HCT116 (cell line): ENCODE measurements at regions not wholly inside any gene's neighbourhood (a gene's known extent, or its start where the extent isn't known, plus 50 kb on each side); places are given as distances from the start of the nearest gene placed in this dataset.

Experiments used
- ATAC-seq: fragments of 200-7000 bp; cut with Tn5 transposase; 2 replicates; pipeline ENCODE4 v1.9.1; 2020; ENCODE audit warnings: mild to moderate bottlenecking, moderate library complexity
- BruUV-seq: library from RNA; stranded (reverse); fragments of 400-500 nt; replicated peaks from 2 replicates; lab custom pipeline; 2021; lab: Mats Ljungman, UMichigan
- CTCF ChIA-PET: fragments of 300-600 bp; sonication (Branson Sonifier 250); formaldehyde crosslinking; loops from one replicate; lab custom pipeline; 2021; ENCODE audit warnings: antibody characterized with exemption; lab: Charles Lee
- POLR2A ChIA-PET: fragments of 300-600, 350-600 bp; sonication (Branson Sonifier 250); formaldehyde crosslinking; loops from one replicate; lab custom pipeline; 2021; ENCODE audit warnings: antibody characterized with exemption; lab: Charles Lee
- RAD21 ChIA-PET, 2 experiments: fragments of 300-600 bp; sonication (Branson Sonifier 250); formaldehyde crosslinking; loops; one replicate each; lab custom pipeline; 2023; ENCODE audit warnings: low total read pairs in 2 of 2; ENCODE audit not compliant: uncharacterized antibody in 2 of 2, unreplicated experiment in 2 of 2, low non-redundant PET in 1 of 2; lab: Charles Lee
- DNase-seq: peaks from one replicate; pipeline ENCODE4 v3.0.0-alpha.2; 2010; ENCODE audit warnings: low read depth, low spot score
- H2AFZ ChIP-seq: fragments of 200-600 bp; shearing (Covaris generic), sonication (generic); 2 replicates; pipeline ENCODE4 v1.6.1; 2017; ENCODE audit warnings: low read depth, mixed run types, mixed read lengths, antibody characterized with exemption, low read length; ENCODE audit not compliant: poor library complexity, severe bottlenecking
- H3K27ac ChIP-seq: 2 replicates; pipeline ENCODE4 v1.5.1; 2012; ENCODE audit warnings: low read depth, low read length
- H3K27me3 ChIP-seq: fragments of 200-600 bp; sonication (generic); 2 replicates; pipeline ENCODE4 v1.6.1; 2016; ENCODE audit warnings: mixed run types, low read length, mixed read lengths; ENCODE audit not compliant: insufficient read depth
- H3K36me3 ChIP-seq, 2 experiments: fragments of 200-500 bp in 1 of 2; fragments of 200-600 bp in 1 of 2; sonication (Bioruptor generic) in 1 of 2; sonication (generic) in 1 of 2; 2 replicates each; pipeline versions ENCODE4 v1.5.1 to v1.6.1; 2014 to 2016; ENCODE audit warnings: low read length in 2 of 2, inconsistent platforms in 1 of 2, mixed read lengths in 1 of 2, mixed run types in 1 of 2; ENCODE audit not compliant: insufficient read depth in 2 of 2, control insufficient read depth in 1 of 2
- H3K4me1 ChIP-seq, 2 experiments: fragments of 200-600 bp in 1 of 2; sonication (generic) in 1 of 2; 2 replicates each; pipeline versions ENCODE4 v1.5.1 to v1.6.1; 2012 to 2017; ENCODE audit warnings: low read length in 2 of 2, inconsistent platforms in 1 of 2, mild to moderate bottlenecking in 1 of 2, mixed read lengths in 1 of 2, mixed run types in 1 of 2, moderate library complexity in 1 of 2; ENCODE audit not compliant: insufficient read depth in 2 of 2, control insufficient read depth in 1 of 2
- H3K4me2 ChIP-seq: fragments of 200-600 bp; sonication (generic); 2 replicates; pipeline ENCODE4 v1.6.1; 2017; ENCODE audit warnings: mixed run types, low read length, mixed read lengths
- H3K4me3 ChIP-seq, 2 experiments: fragments of 200-600 bp in 1 of 2; sonication (generic) in 1 of 2; replicated peaks in 1 of 2; 2 replicates each; pipeline ENCODE4 v1.5.1; 2011 to 2016; ENCODE audit warnings: low read length in 2 of 2, control low read depth in 1 of 2, low read depth in 1 of 2, mild to moderate bottlenecking in 1 of 2, mixed read lengths in 1 of 2, mixed run types in 1 of 2
- H3K79me2 ChIP-seq: fragments of 200-600 bp; sonication (generic); 2 replicates; pipeline ENCODE4 v1.6.1; 2017; ENCODE audit warnings: mild to moderate bottlenecking, mixed run types, low read length, moderate library complexity, mixed read lengths; ENCODE audit not compliant: insufficient read depth
- H3K9ac ChIP-seq: fragments of 200-600 bp; sonication (generic); 2 replicates; pipeline ENCODE4 v1.6.1; 2016; ENCODE audit warnings: low read length, mixed read lengths
- H3K9me2 ChIP-seq: fragments of 200-600 bp; sonication (generic), shearing (Covaris generic); 2 replicates; pipeline ENCODE4 v1.6.1; 2017; ENCODE audit warnings: mixed run types, mild to moderate bottlenecking, moderate library complexity; ENCODE audit not compliant: insufficient read depth
- H3K9me3 ChIP-seq, 2 experiments: fragments of 200-500 bp in 1 of 2; fragments of 200-600 bp in 1 of 2; sonication (Bioruptor generic) in 1 of 2; sonication (generic) in 1 of 2; 2 replicates each; pipeline ENCODE4 v1.6.1; 2014 to 2017; ENCODE audit warnings: low read length in 2 of 2, mixed read lengths in 2 of 2, inconsistent platforms in 1 of 2, low read depth in 1 of 2, mild to moderate bottlenecking in 1 of 2, mixed run types in 1 of 2, moderate library complexity in 1 of 2; ENCODE audit not compliant: control insufficient read depth in 1 of 2, insufficient read depth in 1 of 2
- H4K20me1 ChIP-seq: fragments of 200-600 bp; sonication (generic), shearing (Covaris generic); 2 replicates; pipeline ENCODE4 v1.6.1; 2017; ENCODE audit warnings: mixed run types, mild to moderate bottlenecking, moderate library complexity; ENCODE audit not compliant: insufficient read depth
- ELF1 ChIP-seq: IDR thresholded peaks from 2 replicates; pipeline ENCODE4 v1.6.1; 2012; ENCODE audit warnings: low read depth, borderline replicate concordance
- EZH2 ChIP-seq: fragments of 200-600 bp; sonication (generic); IDR thresholded peaks from 2 replicates; pipeline ENCODE4 v1.6.1; 2017; ENCODE audit warnings: antibody characterized with exemption, mixed run types
- EZH2phosphoT487 ChIP-seq: fragments of 200-600 bp; IDR thresholded peaks from 2 replicates; pipeline ENCODE4 v1.6.1; 2018; ENCODE audit warnings: antibody characterized with exemption, borderline replicate concordance
- FOSL1 ChIP-seq: IDR thresholded peaks from 2 replicates; pipeline ENCODE4 v1.6.1; 2012; ENCODE audit warnings: low read depth
- POLR2A ChIP-seq: IDR thresholded peaks from 2 replicates; pipeline ENCODE4 v1.7.0; 2011; ENCODE audit warnings: borderline replicate concordance; ENCODE audit not compliant: insufficient read depth, insufficient read length; ENCODE audit errors: extremely low read depth
- POLR2AphosphoS5 ChIP-seq: IDR thresholded peaks from 2 replicates; pipeline ENCODE4 v1.6.1; 2011; ENCODE audit warnings: mild to moderate bottlenecking, low read depth, low read length, moderate library complexity
- SIN3A ChIP-seq: IDR thresholded peaks from 2 replicates; pipeline ENCODE4 v1.6.1; 2012; ENCODE audit warnings: low read depth
- SP1 ChIP-seq: IDR thresholded peaks from 2 replicates; pipeline ENCODE4 v1.6.1; 2012; ENCODE audit warnings: low read depth
- TCF7L2 ChIP-seq: IDR thresholded peaks from 2 replicates; pipeline ENCODE4 v1.7.0; 2011; ENCODE audit warnings: borderline replicate concordance, inconsistent platforms; ENCODE audit not compliant: insufficient read depth, insufficient read length; ENCODE audit errors: extremely low read depth
- ZFX ChIP-seq: fragments of 450-650 bp; IDR thresholded peaks from 2 replicates; pipeline ENCODE4 v1.6.1; 2017
- ZNF274 ChIP-seq: fragments of 200-500 bp; sonication (Bioruptor generic); IDR thresholded peaks from 2 replicates; pipeline ENCODE4 v1.6.1; 2014; ENCODE audit warnings: mild to moderate bottlenecking, low read depth, low read length, inconsistent platforms
- intact Hi-C: fragments of 100-400 bp; cut with micrococcal nuclease; formaldehyde crosslinking; loops from 2 replicates; pipeline ENCODE4 v1.10.0; 2022
- TF ChIP-seq, protein P1 (sequence below): IDR thresholded peaks from 2 replicates; pipeline ENCODE4 v1.6.1; 2011; ENCODE audit warnings: mild to moderate bottlenecking, low read length, moderate library complexity; ENCODE audit not compliant: insufficient replicate concordance; ENCODE audit errors: extremely low read depth
- TF ChIP-seq, protein P2 (sequence below): IDR thresholded peaks from 2 replicates; pipeline ENCODE4 v1.6.1; 2012
- TF ChIP-seq, protein P3 (sequence below), 3 experiments: fragments of 200-600 bp in 1 of 3; sonication (generic) in 1 of 3; IDR thresholded peaks in 2 of 3; conservative IDR thresholded peaks in 1 of 3; 2 replicates each; pipeline ENCODE4 v1.5.1; 2012 to 2017; ENCODE audit warnings: low read depth in 2 of 3, low read length in 2 of 3, antibody characterized with exemption in 1 of 3, borderline replicate concordance in 1 of 3, control low read depth in 1 of 3, mild to moderate bottlenecking in 1 of 3, mixed read lengths in 1 of 3, mixed run types in 1 of 3, moderate library complexity in 1 of 3; ENCODE audit not compliant: insufficient read depth in 1 of 3

GRCh38 chr10:63806330-63806729, 285.1 kb downstream of the REEP3 start:
- no TSS peak for BruUV-seq
- no peaks in the 10 kb centered on the region for H3K9me2 ChIP-seq
- POLR2A ChIA-PET: no interaction called here
- H3K36me3 ChIP-seq: no peaks in the 10 kb centered on the region
- no peaks in the 10 kb centered on the region for H3K27me3 ChIP-seq
- ATAC-seq (no peak), DNase-seq (no peak)
- H3K9ac ChIP-seq: no peak overlapping the region
- no peak overlapping the region for H2AFZ ChIP-seq
- no peak overlapping the region for H3K27ac ChIP-seq
- no peaks in the 10 kb centered on the region for H3K79me2 ChIP-seq
- RAD21 ChIA-PET: no interaction called here
- no peak overlapping the region for H3K4me3 ChIP-seq
- CTCF ChIA-PET: no interaction called here
- intact Hi-C loops: no loop called here
- H3K4me2 ChIP-seq: no peak overlapping the region
- 0 out of 4 replicates have a peak, but pooled peaks cover 0 to 6% of the 10 kb centered on the region in 2 experiments for H3K9me3 ChIP-seq
- no peaks in the 10 kb centered on the region for H4K20me1 ChIP-seq
- H3K4me1 ChIP-seq: no peaks in the 10 kb centered on the region
- no peak for TF ChIP-seq POLR2AphosphoS5
- TF ChIP-seq EZH2phosphoT487: no peak
- TF ChIP-seq POLR2A: no peak
- TF ChIP-seq, protein P1, sequence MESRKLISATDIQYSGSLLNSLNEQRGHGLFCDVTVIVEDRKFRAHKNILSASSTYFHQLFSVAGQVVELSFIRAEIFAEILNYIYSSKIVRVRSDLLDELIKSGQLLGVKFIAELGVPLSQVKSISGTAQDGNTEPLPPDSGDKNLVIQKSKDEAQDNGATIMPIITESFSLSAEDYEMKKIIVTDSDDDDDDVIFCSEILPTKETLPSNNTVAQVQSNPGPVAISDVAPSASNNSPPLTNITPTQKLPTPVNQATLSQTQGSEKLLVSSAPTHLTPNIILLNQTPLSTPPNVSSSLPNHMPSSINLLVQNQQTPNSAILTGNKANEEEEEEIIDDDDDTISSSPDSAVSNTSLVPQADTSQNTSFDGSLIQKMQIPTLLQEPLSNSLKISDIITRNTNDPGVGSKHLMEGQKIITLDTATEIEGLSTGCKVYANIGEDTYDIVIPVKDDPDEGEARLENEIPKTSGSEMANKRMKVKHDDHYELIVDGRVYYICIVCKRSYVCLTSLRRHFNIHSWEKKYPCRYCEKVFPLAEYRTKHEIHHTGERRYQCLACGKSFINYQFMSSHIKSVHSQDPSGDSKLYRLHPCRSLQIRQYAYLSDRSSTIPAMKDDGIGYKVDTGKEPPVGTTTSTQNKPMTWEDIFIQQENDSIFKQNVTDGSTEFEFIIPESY: no peak
- TF ChIP-seq EZH2: no peak
- TF ChIP-seq ZFX: no peak
- TF ChIP-seq, protein P2, sequence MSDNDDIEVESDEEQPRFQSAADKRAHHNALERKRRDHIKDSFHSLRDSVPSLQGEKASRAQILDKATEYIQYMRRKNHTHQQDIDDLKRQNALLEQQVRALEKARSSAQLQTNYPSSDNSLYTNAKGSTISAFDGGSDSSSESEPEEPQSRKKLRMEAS: no peak
- no peak for TF ChIP-seq ELF1
- TF ChIP-seq, protein P3, sequence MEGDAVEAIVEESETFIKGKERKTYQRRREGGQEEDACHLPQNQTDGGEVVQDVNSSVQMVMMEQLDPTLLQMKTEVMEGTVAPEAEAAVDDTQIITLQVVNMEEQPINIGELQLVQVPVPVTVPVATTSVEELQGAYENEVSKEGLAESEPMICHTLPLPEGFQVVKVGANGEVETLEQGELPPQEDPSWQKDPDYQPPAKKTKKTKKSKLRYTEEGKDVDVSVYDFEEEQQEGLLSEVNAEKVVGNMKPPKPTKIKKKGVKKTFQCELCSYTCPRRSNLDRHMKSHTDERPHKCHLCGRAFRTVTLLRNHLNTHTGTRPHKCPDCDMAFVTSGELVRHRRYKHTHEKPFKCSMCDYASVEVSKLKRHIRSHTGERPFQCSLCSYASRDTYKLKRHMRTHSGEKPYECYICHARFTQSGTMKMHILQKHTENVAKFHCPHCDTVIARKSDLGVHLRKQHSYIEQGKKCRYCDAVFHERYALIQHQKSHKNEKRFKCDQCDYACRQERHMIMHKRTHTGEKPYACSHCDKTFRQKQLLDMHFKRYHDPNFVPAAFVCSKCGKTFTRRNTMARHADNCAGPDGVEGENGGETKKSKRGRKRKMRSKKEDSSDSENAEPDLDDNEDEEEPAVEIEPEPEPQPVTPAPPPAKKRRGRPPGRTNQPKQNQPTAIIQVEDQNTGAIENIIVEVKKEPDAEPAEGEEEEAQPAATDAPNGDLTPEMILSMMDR (IDR thresholded peaks at IDR 0.05 in 2 of 3, conservative IDR thresholded peaks at IDR 0.05 in 1 of 3; ENCODE audit: borderline replicate concordance in 1 of 3, insufficient read depth in 1 of 3, low read depth in 2 of 3, low read length in 2 of 3): no peak
- no peak for TF ChIP-seq TCF7L2
- TF ChIP-seq SP1: no peak
- TF ChIP-seq SIN3A: no peak
- TF ChIP-seq FOSL1: no peak
- TF ChIP-seq ZNF274: no peak
